ENCODE measurements at regions not wholly inside any gene's neighbourhood (a gene's known extent, or its start where the extent isn't known, plus 50 kb on each side); places are given as distances from the start of the nearest gene placed in this dataset.

DNA sequence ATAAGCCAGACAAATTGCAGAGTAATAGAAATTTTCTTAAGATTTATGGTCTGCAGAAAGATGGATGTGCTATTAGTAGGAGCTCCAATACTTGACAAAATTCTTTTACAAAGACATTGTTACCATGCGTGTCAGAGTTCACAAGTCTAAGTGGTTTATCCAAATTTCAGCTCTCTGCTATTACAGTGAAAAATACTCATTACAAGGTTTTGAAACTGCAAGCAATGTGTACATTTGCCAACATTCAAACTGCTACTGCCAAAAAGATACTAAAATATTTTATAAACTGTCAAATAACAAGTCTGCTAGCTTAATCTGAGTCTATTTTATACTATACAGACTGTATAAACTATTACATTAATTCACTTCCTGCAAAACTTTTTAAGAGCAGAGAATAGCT, 1341.5 kb upstream of the ACVR2A start:
- no peak for DNase-seq
- intact Hi-C loops (cut with DNase I; ENCODE audit: low total_unique reads) = no loop called here
- WGBS, 2 donors = 68 to 77% methylated on average over 1 of the region's 1 CpG
- no peaks in the 10 kb centered on the region for H3K27me3 ChIP-seq
- no peak overlapping the region for H3K4me3 ChIP-seq
- no peaks in the 10 kb centered on the region for H3K36me3 ChIP-seq (ENCODE audit: low read depth, missing control alignments)
- H3K27ac ChIP-seq = no peak overlapping the region
- no peak for TF ChIP-seq CTCF (IDR thresholded peaks at IDR 0.05)
- TF ChIP-seq POLR2A (IDR thresholded peaks at IDR 0.05) = no peak
- H3K9me3 ChIP-seq = no peaks in the 10 kb centered on the region
- H3K4me1 ChIP-seq = no peaks in the 10 kb centered on the region

- Histone ChIP-seq H3K4me3 (no peak overlapping the region), H3K4me1 (no peaks in the 10 kb centered on the region), H3K9me3 (no peaks in the 10 kb centered on the region), H3K36me3 (ENCODE audit: low read depth, missing control alignments) (no peaks in the 10 kb centered on the region), H3K27me3 (no peaks in the 10 kb centered on the region), H3K27ac (no peak overlapping the region)
- TF ChIP-seq CTCF (IDR thresholded peaks at IDR 0.05) (no peak), POLR2A (IDR thresholded peaks at IDR 0.05) (no peak)
- intact Hi-C loops (cut with DNase I; ENCODE audit: low total_unique reads) = no loop called here
- WGBS, 2 donors = 90 to 91% methylated on average over 1 of the region's 1 CpG
- DNase-seq = no peak
Observed at GRCh38 chr2:146496248-146496647, 1348.6 kb upstream of the ACVR2A start.

DNA sequence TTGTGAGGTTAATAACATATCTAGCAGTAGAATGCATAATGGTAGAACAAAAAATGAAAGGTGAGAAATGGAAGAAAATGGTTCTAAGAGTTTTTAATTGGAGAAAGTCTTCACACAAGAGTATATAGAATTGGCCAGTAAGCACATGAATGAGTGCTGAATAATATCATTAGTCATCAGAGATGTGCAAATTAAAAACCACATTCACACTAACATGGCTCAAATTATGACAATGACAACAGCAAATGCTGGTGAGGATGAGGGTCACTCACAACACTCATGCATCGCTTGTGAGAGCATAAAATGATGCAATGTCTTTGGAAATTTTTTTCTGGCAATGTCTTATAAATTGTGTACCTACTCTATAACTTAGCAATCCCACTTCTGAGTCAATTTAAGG, 1355.4 kb upstream of the ACVR2A start:
- no peaks in the 10 kb centered on the region for H3K27me3 ChIP-seq
- no peaks in the 10 kb centered on the region for H3K4me1 ChIP-seq
- no peaks in the 10 kb centered on the region for H3K9me3 ChIP-seq
- H3K4me3 ChIP-seq = no peak overlapping the region
- no peak overlapping the region for H3K27ac ChIP-seq
- WGBS, 2 donors = 85 to 96% methylated on average over 1 of the region's 1 CpG
- DNase-seq = no peak
- no peaks in the 10 kb centered on the region for H3K36me3 ChIP-seq (ENCODE audit: low read depth, missing control alignments)
- intact Hi-C loops (cut with DNase I; ENCODE audit: low total_unique reads) = no loop called here
- no peak for TF ChIP-seq CTCF (IDR thresholded peaks at IDR 0.05)
- TF ChIP-seq POLR2A (IDR thresholded peaks at IDR 0.05) = no peak

DNA sequence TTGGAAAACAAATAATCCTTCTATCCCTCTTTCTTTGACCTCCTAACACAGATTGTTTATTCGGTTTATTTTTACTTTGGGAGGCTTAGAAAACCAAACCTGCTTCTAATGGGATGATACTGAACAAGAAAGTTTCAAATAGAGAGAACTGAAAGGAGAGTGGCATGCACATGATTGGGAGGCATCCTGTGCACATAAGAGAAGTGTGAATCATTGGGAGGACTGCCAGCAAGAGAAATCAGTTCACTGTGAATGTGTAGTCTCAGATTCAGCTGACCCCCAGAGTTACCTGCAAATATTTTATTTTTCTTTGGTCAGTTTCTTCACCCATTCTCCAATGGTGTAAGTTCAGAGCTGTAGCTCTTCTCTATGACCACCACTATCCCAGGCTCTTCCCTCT, 1363.2 kb upstream of the ACVR2A start:
- Histone ChIP-seq H3K36me3 (ENCODE audit: low read depth, missing control alignments) (no peaks in the 10 kb centered on the region), H3K9me3 (no peaks in the 10 kb centered on the region), H3K4me1 (peaks cover 13% of the 10 kb centered on the region), H3K27ac (no peak overlapping the region), H3K4me3 (no peak overlapping the region), H3K27me3 (no peaks in the 10 kb centered on the region)
- intact Hi-C loops (cut with DNase I; ENCODE audit: low total_unique reads) = no loop called here
- no peak for DNase-seq
- WGBS, 2 donors = 87 to 91% methylated on average over 1 of the region's 1 CpG
- TF ChIP-seq CTCF (IDR thresholded peaks at IDR 0.05) = no peak
- TF ChIP-seq POLR2A (IDR thresholded peaks at IDR 0.05) = no peak

- no peak for DNase-seq
- H3K36me3 ChIP-seq (ENCODE audit: low read depth, missing control alignments) = no peaks in the 10 kb centered on the region
- TF ChIP-seq CTCF (IDR thresholded peaks at IDR 0.05) (no peak), POLR2A (IDR thresholded peaks at IDR 0.05) (no peak)
- intact Hi-C loops (cut with DNase I; ENCODE audit: low total_unique reads) = no loop called here
- H3K27me3 ChIP-seq = no peaks in the 10 kb centered on the region
- 58 to 72% methylated on average over 5 of the region's 5 CpGs for WGBS, 2 donors
- H3K27ac ChIP-seq = no peak overlapping the region
- no peak overlapping the region for H3K4me3 ChIP-seq
- H3K9me3 ChIP-seq = no peaks in the 10 kb centered on the region
- peaks cover 13% of the 10 kb centered on the region for H3K4me1 ChIP-seq
Observed at GRCh38 chr2:146477383-146477782, 1367.4 kb upstream of the ACVR2A start.

All from testis (tissue), 2 donors.